Suppressor macrophage treated with lipopolysaccharide for 1 hour (primary cell): ENCODE measurements at regions not wholly inside any gene's neighbourhood (a gene's known extent, or its start where the extent isn't known, plus 50 kb on each side); places are given as distances from the start of the nearest gene placed in this dataset.

Source experiments
- DNase-seq, 3 donors: peaks; one replicate each; pipeline ENCODE4 v3.0.0-alpha.2; 2020 to 2022

- no peak for DNase-seq
These were observed 54.1 kb upstream of the FOXQ1 start for GRCh38 chr6:1257778-1258177.

GRCh38 chr6:1256435-1257008 is 55.4 kb upstream of the FOXQ1 start:
- no peak for DNase-seq

- no peak for DNase-seq
These were observed 56.1 kb upstream of the FOXQ1 start for GRCh38 chr6:1255636-1256365.

- DNase-seq = no peak
These were observed 57.6 kb upstream of the FOXQ1 start for GRCh38 chr6:1254326-1254725.

GRCh38 chr6:1253816-1254215 is 58.1 kb upstream of the FOXQ1 start:
- no peak for DNase-seq

DNA sequence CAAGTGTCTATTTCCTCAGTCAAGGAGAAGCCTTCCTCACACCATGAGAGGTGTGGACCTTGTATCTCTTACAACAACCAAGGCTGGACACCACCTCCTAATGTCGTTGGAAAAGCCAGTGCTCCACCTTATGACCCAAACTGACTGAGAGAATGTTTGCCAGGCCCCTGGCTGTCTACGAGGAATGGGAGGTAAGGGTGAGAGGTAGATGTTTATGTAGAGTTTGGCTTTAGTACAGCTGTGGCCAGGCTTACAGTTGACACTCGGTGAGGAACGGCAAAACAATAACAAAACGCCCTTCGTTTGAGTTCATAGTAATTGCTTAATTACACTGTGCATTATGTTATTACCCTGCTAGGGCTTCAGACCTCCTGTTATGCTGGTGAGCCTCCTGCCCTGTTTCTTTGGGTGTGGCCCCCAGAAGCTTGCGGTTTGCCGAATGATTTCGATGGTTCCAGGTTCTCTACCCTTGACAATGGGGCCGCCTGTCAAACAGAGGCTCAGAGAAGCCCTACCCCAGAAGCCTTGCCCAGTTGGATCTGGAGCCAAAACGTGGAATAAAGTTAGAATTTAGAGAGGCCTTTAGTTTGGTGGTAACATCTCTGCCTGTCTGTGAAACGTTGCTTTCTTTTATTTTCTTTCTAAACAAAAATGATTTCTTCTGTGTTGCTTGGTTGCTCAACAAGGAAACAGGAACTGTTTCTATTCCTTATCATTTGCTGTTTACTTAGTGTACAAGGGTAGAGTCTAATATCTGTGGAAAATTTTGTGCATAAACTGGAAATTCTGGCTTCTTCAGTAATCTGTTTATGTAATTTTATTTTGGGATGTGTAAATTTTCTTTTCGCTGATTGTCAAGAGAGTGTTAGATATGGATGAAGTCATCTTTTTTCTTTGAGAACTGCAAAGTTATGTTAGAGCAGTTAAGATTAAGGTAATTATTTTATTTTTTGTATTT is 60.4 kb upstream of the FOXQ1 start:
- DNase-seq = no peak

- no peak for DNase-seq
These were observed 61.3 kb upstream of the FOXQ1 start for GRCh38 chr6:1250489-1251197.

- DNase-seq = no peak
These were observed 64.0 kb upstream of the FOXQ1 start for GRCh38 chr6:1247894-1248293.

DNA sequence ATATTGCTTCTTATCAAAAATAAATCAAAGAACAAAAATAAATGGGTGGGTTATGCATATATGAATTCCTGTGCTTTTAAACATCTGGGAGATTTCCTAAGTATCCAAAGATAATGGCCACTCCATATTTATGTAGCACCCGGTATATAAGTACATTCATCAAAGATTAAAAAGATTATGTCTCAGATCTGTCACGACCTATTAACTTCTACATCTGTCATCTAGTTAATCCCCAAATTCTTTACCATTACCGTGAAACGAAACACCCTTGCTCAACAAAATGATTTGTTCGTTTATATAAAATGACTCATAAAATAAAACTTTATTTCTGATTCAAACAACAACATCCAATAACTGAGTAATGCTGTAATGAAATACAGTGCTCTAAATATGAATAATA is 64.8 kb upstream of the FOXQ1 start:
- no peak for DNase-seq

GRCh38 chr6:1244941-1245340 is 67.0 kb upstream of the FOXQ1 start:
- DNase-seq = no peak

DNA sequence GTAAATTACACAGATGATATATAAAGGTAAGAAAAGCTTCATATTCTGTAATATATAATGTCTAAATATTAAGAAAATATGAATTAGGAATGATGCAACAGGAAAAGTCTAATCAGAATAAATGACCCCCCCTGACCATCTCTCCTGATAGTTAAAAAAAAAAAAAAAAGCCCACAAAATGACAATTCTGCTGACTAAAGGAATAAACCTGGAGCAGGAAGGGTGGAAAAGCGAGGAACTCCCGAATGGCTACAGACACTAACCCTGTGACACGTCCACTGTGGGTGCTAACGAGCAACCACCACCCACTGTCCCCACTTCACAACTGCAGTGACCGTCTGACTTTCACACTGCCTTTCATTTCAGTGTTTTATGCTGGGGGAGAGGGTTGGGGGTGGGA is 67.6 kb upstream of the FOXQ1 start:
- DNase-seq = no peak

DNA sequence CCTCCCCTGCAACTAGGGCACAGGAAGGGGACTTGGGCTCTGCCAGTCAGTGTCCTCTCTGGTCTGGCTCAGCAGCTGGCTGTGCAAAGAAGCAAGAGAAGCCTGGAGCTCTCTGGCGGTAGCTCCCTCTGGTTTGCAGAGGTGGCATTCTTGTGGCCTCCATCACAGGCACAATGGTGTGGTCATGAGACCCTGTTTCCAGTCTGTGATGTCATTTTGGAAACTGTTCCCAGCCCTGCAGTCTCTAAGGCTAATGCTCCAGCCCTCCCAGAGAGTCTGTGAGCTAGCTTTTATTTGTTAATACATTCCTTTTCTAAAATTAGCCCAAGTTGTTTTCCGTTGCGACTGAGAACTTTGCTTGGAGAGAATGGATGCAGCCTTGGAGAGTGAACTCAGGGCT is 69.5 kb upstream of the FOXQ1 start:
- no peak for DNase-seq

DNA sequence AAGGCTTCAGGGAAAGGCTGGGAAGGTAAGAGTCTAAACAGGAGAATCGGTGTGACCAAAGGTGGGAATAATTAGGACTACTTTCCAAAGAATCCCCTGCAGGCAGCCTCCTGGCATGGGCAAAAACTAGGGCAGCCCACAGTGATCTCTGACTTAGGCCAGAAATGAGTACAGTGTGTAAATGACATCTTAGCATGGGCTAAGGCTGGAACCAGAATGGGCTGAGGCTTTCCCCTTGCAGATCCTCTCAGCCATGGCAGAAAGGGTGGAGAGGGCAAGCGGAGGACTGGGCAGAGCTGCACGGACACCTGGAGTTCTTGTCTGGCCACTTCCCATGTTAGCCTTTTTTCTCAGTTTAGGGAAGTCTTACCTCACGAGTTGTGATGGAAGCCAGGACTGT is 69.9 kb upstream of the FOXQ1 start:
- no peak for DNase-seq

DNA sequence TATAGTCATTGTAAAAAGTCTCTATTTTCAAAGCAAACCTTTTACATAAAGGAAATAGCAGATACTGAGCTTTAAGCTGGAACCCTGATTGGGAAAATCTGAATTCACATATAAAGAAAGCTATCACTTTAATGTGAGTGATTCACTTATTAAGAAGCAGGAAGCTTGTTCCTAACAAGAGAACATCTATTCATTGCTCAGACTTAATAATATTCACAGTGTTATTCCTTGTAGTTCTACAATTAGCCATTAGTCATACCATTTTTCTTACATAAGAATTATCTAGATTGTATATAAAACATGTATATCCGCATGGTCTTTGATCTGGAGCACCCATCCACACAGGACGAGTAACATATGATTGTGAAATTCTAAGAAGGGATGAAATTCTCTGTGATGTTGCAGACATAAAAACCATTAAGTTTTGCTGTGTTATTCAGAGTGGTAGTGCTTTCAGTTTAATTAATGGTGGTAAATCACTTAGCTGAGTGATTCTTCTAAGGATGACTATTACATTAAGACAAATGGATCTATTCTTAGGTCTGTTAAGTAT is 71.1 kb upstream of the FOXQ1 start:
- DNase-seq = no peak

DNA sequence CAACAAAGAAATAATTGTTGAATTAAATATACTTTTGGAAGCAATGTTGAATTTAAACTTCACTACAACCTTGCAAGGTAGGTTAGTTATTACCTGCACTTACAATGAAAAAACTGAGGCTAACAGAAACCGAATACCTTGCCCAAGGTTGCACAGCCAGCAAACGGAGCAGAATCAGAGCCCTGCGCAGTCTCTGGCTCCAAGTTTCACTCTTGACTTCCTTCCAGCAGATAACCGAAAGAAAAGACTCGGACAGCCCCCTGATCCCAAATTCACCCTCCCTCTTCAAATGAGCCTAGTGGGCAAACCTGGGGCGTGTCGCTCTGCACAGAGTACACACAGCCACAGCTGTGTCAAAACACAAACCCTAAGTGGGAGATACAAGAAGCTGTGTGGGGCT is 72.1 kb upstream of the FOXQ1 start:
- no peak for DNase-seq

- DNase-seq = no peak
These were observed 73.9 kb upstream of the FOXQ1 start for GRCh38 chr6:1238040-1238439.

- DNase-seq = no peak
These were observed 74.3 kb upstream of the FOXQ1 start for GRCh38 chr6:1237636-1238035.

GRCh38 chr6:1235825-1236224 is 76.1 kb upstream of the FOXQ1 start:
- DNase-seq = no peak

GRCh38 chr6:1233924-1234323 is 78.0 kb upstream of the FOXQ1 start:
- DNase-seq = no peak

DNA sequence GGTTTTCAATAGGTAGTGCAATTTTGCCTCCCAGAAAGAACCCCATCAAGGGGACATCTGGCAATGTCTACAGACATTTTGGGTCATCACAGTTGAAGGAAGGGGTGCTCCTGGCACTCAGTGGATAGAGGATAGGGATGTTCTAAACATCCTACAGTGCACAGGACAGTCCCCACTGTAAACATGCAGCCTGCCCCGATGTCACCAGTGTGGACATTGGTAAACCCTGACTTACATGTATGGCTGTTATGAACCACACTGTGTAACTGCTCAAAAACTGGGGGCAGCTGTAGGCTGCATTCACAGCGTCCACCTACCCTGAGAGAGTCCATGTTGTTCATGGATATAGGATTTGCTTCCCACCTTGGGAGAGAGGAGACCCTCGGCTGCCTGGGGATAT is 79.3 kb upstream of the FOXQ1 start:
- no peak for DNase-seq

DNA sequence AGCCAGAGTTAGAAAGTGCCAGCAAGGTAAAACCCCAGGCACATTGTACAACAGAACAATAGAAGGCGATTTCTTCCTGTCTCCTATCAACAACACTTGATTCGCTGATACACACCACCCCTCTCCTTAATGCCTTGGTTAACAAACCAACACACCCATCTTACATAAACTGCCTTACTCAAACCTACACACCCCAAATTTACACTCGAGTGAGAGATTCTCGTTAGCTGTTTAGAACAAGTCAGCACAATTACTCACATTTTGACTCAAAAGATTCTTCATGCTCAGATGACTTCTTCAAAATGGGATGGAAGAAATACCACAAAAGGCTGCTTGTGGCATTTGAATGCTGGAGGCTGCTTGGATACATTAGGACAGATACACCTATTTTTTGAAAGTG is 80.0 kb upstream of the FOXQ1 start:
- no peak for DNase-seq

DNA sequence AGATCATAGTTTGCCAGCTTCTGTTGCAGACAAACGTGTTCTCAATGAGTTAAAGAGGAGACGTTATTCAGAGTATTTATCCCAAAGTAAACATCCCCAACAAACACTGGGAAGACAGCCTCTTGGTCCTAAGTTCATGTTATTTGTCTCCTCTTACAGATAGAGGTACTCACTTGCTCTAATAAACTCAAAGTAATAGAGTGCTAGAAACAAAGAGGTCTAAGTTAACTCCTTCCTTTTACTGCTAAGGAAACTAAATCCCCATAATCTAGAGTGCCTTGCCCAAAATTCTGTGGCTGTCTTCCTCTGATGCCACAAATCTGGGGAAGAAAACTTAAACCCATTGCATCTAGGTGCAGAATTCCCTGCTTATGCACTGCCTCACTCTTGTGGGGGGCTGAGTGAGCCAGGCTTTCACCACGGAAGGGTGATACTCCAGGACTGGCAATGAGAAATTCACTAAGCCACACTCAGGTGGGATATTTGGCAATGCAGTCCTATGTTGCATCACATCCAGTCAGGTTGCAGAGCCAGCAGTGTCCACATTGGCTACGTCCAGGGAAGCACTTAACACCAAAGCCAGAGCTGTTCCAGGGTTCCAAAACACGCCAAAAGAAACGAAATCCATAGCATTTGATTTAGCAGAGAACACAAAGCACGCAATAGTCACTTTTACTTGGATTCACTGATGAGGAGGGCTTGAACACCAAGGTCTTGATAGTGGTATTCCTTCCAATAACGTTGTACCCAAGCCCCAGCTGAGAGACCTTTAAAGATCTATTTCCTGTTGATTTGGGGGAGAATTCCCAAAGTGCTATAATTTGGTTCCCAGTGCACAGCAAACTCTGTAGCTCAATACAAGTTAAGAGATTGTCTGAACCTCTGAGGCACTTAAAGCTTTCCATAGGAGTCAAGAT is 81.0 kb upstream of the FOXQ1 start:
- DNase-seq = no peak
